Kidney (tissue), 13 donors: ENCODE measurements at regions not wholly inside any gene's neighbourhood (a gene's known extent, or its start where the extent isn't known, plus 50 kb on each side); places are given as distances from the start of the nearest gene placed in this dataset.

Source experiments
- DNase-seq, 5 donors: peaks; one replicate each; pipeline ENCODE4 v3.0.0-alpha.2; 2013 to 2020
- FAIRE-seq: peaks from 2 replicates; lab custom pipeline; 2012; peaks lifted over from hg19 to GRCh38; lab: Jason Lieb, UNC
- H3K27ac ChIP-seq, 2 donors: one replicate each; pipeline ENCODE4 v1.7.0; 2013; ENCODE audit warnings: low read depth in 2 of 2, low read length in 2 of 2, inconsistent platforms in 1 of 2
- H3K27me3 ChIP-seq: one replicate; pipeline ENCODE4 v1.7.1; 2013; ENCODE audit warnings: low read length, inconsistent platforms; ENCODE audit not compliant: control insufficient read depth, insufficient read depth
- H3K36me3 ChIP-seq, 3 donors: one replicate each; pipeline versions ENCODE4 v1.7.0 to v1.7.1; 2013; ENCODE audit warnings: low read length in 3 of 3, control low read depth in 1 of 3, inconsistent platforms in 1 of 3; ENCODE audit not compliant: insufficient read depth in 3 of 3, control insufficient read depth in 2 of 3
- H3K4me1 ChIP-seq, 3 donors: one replicate each; pipeline versions ENCODE4 v1.7.0 to v1.7.1; 2013; ENCODE audit warnings: low read length in 3 of 3, inconsistent platforms in 1 of 3, low read depth in 1 of 3; ENCODE audit not compliant: control insufficient read depth in 2 of 3, insufficient read depth in 2 of 3
- H3K4me3 ChIP-seq, 3 donors: one replicate each; pipeline versions ENCODE4 v1.7.0 to v1.8.1; 2013; ENCODE audit warnings: low read length in 3 of 3, control low read depth in 1 of 3, inconsistent platforms in 1 of 3
- H3K9ac ChIP-seq, 3 donors: one replicate each; pipeline versions ENCODE4 v1.7.0 to v1.7.1; 2013; ENCODE audit warnings: low read length in 3 of 3, control low read depth in 1 of 3, inconsistent platforms in 1 of 3
- H3K9me3 ChIP-seq, 3 donors: one replicate each; pipeline versions ENCODE4 v1.7.0 to v1.7.1; 2013; ENCODE audit warnings: low read length in 3 of 3, control low read depth in 1 of 3, inconsistent platforms in 1 of 3; ENCODE audit not compliant: control insufficient read depth in 2 of 3, insufficient read depth in 1 of 3
- intact Hi-C: fragments of 100-400 bp; cut with DNase I; formaldehyde crosslinking; loops from one replicate; pipeline ENCODE4 v1.11.1; 2022
- TF ChIP-seq, protein P1 (sequence below): IDR thresholded peaks from 3 replicates; pipeline ENCODE4 v1.5.1; 2012; ENCODE audit warnings: mild to moderate bottlenecking, moderate library complexity, borderline replicate concordance; ENCODE audit not compliant: insufficient read depth; ENCODE audit errors: extremely low read depth
- donor health status: control.
- donor health status: control.
- donor health status: control.
- donor health status: control.
- donor health status: control.
- donor health status: DM: yes; HTN: yes; CAD: no.
- donor health status: Normal renal cell carcinoma (clear cell type).

DNA sequence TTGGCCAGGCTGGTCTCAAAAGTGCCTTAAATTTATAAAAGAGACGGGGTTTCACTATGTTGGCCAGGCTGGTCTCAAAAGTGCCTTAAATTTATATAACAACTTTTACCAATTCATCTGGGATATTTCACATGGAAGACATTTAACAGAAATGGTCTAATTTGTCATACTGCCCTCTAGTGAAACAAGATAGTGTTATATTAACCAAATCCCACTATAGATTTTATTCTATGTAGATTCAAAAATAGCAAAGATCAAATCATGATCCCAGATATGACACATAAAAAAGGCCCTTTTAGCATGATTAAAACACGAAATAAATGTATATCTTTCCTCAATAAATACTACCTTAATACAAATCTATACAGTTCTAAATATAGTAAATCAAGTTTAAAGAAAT, 102.8 kb upstream of the TFAP2D start:
- H3K4me3 ChIP-seq: no peak overlapping the region
- H3K9me3 ChIP-seq: no peaks in the 10 kb centered on the region
- H3K36me3 ChIP-seq: no peaks in the 10 kb centered on the region
- TF ChIP-seq, protein P1, sequence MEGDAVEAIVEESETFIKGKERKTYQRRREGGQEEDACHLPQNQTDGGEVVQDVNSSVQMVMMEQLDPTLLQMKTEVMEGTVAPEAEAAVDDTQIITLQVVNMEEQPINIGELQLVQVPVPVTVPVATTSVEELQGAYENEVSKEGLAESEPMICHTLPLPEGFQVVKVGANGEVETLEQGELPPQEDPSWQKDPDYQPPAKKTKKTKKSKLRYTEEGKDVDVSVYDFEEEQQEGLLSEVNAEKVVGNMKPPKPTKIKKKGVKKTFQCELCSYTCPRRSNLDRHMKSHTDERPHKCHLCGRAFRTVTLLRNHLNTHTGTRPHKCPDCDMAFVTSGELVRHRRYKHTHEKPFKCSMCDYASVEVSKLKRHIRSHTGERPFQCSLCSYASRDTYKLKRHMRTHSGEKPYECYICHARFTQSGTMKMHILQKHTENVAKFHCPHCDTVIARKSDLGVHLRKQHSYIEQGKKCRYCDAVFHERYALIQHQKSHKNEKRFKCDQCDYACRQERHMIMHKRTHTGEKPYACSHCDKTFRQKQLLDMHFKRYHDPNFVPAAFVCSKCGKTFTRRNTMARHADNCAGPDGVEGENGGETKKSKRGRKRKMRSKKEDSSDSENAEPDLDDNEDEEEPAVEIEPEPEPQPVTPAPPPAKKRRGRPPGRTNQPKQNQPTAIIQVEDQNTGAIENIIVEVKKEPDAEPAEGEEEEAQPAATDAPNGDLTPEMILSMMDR: no peak
- H3K27ac ChIP-seq: no peak overlapping the region
- H3K27me3 ChIP-seq: no peaks in the 10 kb centered on the region
- peak; percentile 47 for FAIRE-seq
- H3K9ac ChIP-seq: no peak overlapping the region
- intact Hi-C loops: no loop called here
- DNase-seq: no peak
- no peaks in the 10 kb centered on the region for H3K4me1 ChIP-seq

DNA sequence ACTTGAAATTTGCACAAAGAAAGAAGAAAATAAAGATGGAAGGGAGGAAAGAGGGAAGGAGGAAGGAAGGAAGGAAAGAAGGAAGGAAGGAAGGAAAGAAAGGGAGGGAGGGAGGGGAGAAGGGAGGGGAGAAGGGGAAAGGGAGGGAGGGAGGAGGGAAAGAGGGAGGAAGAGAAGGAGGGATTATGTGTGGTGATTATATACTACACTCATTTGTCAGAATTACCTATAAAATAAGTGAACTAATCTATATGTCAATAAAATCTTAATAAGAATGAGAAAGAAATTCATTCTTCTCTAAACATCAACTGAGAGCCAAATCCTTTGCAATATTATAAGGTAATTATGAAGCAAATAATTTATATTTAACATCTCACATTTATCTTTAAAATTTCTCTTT, 77.9 kb upstream of the TFAP2D start:
- TF ChIP-seq, protein P1: no peak
- no peak for DNase-seq
- H3K9me3 ChIP-seq: no peaks in the 10 kb centered on the region
- no peaks in the 10 kb centered on the region for H3K27me3 ChIP-seq
- H3K36me3 ChIP-seq: no peaks in the 10 kb centered on the region
- no peaks in the 10 kb centered on the region for H3K4me1 ChIP-seq
- no peak for FAIRE-seq
- H3K4me3 ChIP-seq: no peak overlapping the region
- intact Hi-C loops: no loop called here
- no peak overlapping the region for H3K9ac ChIP-seq
- H3K27ac ChIP-seq: no peak overlapping the region

DNA sequence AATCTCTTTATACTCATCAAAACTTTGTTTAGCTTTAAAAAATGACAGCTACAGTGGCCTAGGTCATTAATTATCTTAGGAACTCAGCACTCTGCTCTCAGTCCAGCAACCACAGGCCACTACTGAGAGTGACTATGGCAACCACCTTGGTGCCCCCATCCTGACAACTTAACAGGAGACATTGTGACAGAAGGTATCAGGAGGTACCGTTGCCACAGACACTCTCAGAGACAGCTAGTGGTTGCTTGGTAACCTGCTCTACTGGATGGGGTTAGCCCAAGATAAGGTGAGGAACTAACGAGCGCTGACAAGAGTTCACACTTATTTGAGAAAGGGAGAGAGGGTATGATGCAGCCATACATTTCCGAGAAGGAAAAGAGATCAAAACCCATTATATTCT, 76.1 kb upstream of the TFAP2D start:
- intact Hi-C loops: no loop called here
- Histone ChIP-seq H3K9me3 (no peaks in the 10 kb centered on the region), H3K4me1 (no peaks in the 10 kb centered on the region), H3K36me3 (no peaks in the 10 kb centered on the region), H3K9ac (no peak overlapping the region), H3K27me3 (no peaks in the 10 kb centered on the region), H3K4me3 (no peak overlapping the region), H3K27ac (no peak overlapping the region)
- TF ChIP-seq, protein P1: no peak
- DNase-seq (no peak), FAIRE-seq (no peak)

DNA sequence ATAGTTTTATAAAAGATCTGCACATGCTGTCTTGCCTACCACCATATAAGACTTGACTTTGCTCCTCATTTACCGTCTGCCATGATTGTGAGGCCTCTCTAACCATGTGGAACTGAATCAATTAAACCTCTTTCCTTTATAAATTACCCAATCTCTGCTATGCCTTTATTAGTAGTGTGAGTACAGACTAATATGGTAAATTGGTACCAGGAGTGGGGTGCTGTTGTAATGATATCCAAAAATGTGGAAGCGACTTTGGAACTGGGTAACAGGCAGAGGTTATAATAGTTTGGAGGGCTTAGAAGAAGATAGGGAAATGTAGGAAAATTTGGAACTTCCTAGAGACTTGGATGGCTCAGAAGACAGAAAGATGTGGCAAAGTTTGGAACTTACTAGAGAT, 64.2 kb upstream of the TFAP2D start:
- DNase-seq (no peak), FAIRE-seq (no peak)
- TF ChIP-seq, protein P1: no peak
- intact Hi-C loops: no loop called here
- Histone ChIP-seq H3K9me3 (peaks cover 0 to 4% (median 0%) of the 10 kb centered on the region in 3 donors), H3K4me3 (no peak overlapping the region), H3K27me3 (no peaks in the 10 kb centered on the region), H3K4me1 (no peaks in the 10 kb centered on the region), H3K27ac (no peak overlapping the region), H3K36me3 (no peaks in the 10 kb centered on the region), H3K9ac (no peak overlapping the region)
